ENCODE measurements at regions not wholly inside any gene's neighbourhood (a gene's known extent, or its start where the extent isn't known, plus 50 kb on each side); places are given as distances from the start of the nearest gene placed in this dataset.

DNA sequence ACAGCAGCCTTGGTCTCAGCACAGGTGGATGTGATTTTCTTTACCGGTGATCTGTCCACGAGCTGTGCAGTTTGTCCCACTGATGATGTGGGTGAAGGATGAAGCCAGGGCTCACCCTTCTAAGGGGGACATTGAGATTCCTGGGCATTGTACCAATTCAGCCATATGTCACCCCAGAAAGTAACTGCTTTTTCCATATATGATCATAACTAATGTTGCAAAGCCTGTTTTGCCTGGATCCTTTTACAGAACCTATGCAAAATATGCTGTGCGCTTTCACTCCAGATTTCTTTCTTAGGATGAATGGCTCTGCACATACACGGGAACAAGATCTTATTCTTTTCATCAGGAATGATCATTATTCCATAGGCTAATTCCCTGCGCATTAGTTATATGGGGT lies 96.9 kb upstream of the POU3F3 start:
- no peak for TF ChIP-seq POLR2AphosphoS5 (IDR thresholded peaks at IDR 0.05; ENCODE audit: low read depth)
- no peak for TF ChIP-seq CTCF (IDR thresholded peaks at IDR 0.05; ENCODE audit: insufficient read depth, low read length)
- no peak for TF ChIP-seq SPI1 (IDR thresholded peaks at IDR 0.05; ENCODE audit: borderline replicate concordance, low read depth)
- TF ChIP-seq REST (IDR thresholded peaks at IDR 0.05; ENCODE audit: insufficient replicate concordance, low read depth), result no peak
- no peak for TF ChIP-seq GABPA (IDR thresholded peaks at IDR 0.05; ENCODE audit: low read depth)
- no peak overlapping the region for H3K4me3 ChIP-seq (replicated peaks; ENCODE audit: insufficient read depth, low read length)
- DNase-seq (ENCODE audit: low read depth in 1 of 2, low spot score in 1 of 2), result no peak
- H3K27me3 ChIP-seq (ENCODE audit: insufficient read depth, poor library complexity, severe bottlenecking), result no peaks in the 10 kb centered on the region
- H3K27ac ChIP-seq (replicated peaks), result no peak overlapping the region

DNA sequence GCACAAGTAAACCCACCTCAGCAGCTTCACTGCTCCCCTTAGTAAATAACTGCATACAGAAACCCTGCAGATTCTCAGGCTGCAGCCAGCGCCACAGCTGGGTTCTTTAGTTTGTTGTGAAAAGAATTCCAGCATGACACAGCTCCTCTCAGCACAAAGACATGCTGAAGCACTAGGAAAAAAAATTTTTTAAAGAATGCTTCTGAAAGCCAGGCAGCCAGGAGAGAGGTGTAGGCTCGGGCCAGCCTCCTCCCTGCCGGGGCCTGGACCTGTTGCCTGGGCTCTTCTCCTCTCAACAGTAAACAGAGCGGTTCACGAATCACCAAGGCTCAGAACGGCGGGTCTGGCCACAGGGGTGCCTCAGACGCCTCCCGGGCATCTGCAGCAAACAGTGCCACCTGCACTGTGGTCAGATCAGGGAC lies 95.7 kb upstream of the POU3F3 start:
- DNase-seq (ENCODE audit: low read depth in 1 of 2, low spot score in 1 of 2), result no peak
- H3K4me3 ChIP-seq (replicated peaks; ENCODE audit: insufficient read depth, low read length), result no peak overlapping the region
- no peaks in the 10 kb centered on the region for H3K27me3 ChIP-seq (ENCODE audit: insufficient read depth, poor library complexity, severe bottlenecking)
- no peak overlapping the region for H3K27ac ChIP-seq (replicated peaks)
- TF ChIP-seq SPI1 (IDR thresholded peaks at IDR 0.05; ENCODE audit: borderline replicate concordance, low read depth), result no peak
- no peak for TF ChIP-seq REST (IDR thresholded peaks at IDR 0.05; ENCODE audit: insufficient replicate concordance, low read depth)
- no peak for TF ChIP-seq GABPA (IDR thresholded peaks at IDR 0.05; ENCODE audit: low read depth)
- TF ChIP-seq CTCF (IDR thresholded peaks at IDR 0.05; ENCODE audit: insufficient read depth, low read length), result no peak
- no peak for TF ChIP-seq POLR2AphosphoS5 (IDR thresholded peaks at IDR 0.05; ENCODE audit: low read depth)

DNA sequence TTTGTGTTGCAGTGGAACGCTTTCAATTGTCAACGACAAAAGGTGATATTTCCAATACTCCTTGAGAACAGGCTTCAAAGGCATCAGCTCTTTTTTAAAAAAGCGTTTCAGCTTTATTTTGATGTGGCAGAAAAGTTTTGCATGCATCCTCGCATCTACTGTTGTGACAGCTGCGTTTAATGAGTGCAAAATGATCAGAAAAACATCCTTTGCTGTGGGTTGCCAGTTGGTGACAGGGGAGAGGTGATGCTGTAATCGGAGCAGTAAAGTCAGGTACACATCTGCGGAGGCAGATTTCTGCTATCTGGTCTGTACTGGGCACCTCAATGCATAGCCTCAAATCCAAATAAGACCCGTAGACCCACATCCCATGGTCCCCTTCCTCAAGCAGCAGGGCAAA lies 91.9 kb upstream of the POU3F3 start:
- no peak overlapping the region for H3K27ac ChIP-seq (replicated peaks)
- no peak for TF ChIP-seq POLR2AphosphoS5 (IDR thresholded peaks at IDR 0.05; ENCODE audit: low read depth)
- no peak for TF ChIP-seq CTCF (IDR thresholded peaks at IDR 0.05; ENCODE audit: insufficient read depth, low read length)
- TF ChIP-seq SPI1 (IDR thresholded peaks at IDR 0.05; ENCODE audit: borderline replicate concordance, low read depth), result no peak
- TF ChIP-seq REST (IDR thresholded peaks at IDR 0.05; ENCODE audit: insufficient replicate concordance, low read depth), result no peak
- no peak for TF ChIP-seq GABPA (IDR thresholded peaks at IDR 0.05; ENCODE audit: low read depth)
- DNase-seq (ENCODE audit: low read depth in 1 of 2, low spot score in 1 of 2), result no peak
- H3K4me3 ChIP-seq (replicated peaks; ENCODE audit: insufficient read depth, low read length), result no peak overlapping the region
- no peaks in the 10 kb centered on the region for H3K27me3 ChIP-seq (ENCODE audit: insufficient read depth, poor library complexity, severe bottlenecking)

Data from HL-60 (cell line).